ENCODE measurements at regions not wholly inside any gene's neighbourhood (a gene's known extent, or its start where the extent isn't known, plus 50 kb on each side); places are given as distances from the start of the nearest gene placed in this dataset.

DNA sequence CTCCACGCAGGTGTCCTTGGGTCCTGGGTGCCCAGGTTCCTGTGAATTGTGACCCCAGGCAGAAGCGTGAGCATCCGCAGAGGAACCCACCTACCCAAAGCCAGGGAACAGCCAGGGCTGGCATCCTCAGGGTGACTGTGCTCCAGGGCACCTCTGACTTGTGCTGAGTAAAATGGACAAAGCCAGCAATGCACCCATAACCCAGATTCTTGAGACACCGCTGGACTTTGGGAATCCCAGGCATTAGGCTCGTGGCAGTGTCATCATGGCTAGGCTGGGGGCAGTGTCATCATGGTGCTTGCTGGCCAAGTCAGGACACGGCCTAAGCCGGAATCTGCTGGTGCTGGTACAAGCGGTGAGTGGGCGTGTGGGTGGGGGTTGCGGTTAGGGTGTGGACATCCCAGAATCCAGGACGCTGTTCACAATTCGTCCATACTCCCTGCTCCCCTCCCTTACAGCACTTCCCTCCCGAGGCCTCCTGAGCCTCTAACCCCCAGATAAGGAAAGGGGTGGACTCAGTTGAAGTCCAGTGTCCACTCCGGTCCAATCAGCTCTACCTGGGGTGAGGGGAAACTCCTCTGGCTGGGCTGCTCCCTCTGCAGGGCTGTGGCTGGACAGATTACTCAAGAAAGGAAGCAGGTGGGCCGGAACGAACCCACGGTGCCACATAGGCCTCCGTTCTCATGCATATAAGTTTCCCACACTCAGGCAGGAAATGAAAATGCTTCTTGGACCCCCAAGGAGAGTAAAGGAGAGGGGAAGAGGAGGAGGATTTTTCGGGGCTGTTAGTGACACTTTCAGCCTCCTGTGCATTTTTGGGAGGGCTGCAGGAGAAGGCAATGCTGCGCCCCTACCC lies 138.9 kb downstream of the SEC14L1 start (continued):
- TF ChIP-seq KLF11 (CRISPR knock-in tag; IDR thresholded peaks at IDR 0.05) (peak; percentile 59; the same call in 1 of the 2 replicates), ZNF564 (CRISPR knock-in tag; IDR thresholded peaks at IDR 0.05) (no peak; the same call in 1 of the 2 replicates), SRSF1 (optimal IDR thresholded peaks at IDR 0.05; ENCODE audit: low read depth, low read length) (no peak), PHB2 (IDR thresholded peaks at IDR 0.05; ENCODE audit: partially characterized antibody) (no peak), HOXA7 (CRISPR knock-in tag; IDR thresholded peaks at IDR 0.05) (no peak), NCOA2 (CRISPR knock-in tag; IDR thresholded peaks at IDR 0.05) (peak; percentile 74), SMAD1 (CRISPR knock-in tag; IDR thresholded peaks at IDR 0.05; ENCODE audit: borderline replicate concordance, low read depth) (no peak; the same call in 1 of the 2 replicates), ZNF563 (CRISPR knock-in tag; IDR thresholded peaks at IDR 0.05) (0 out of 2 replicates have a peak, but pooled peaks have one; percentile 31), RAD21 (CRISPR knock-in tag; IDR thresholded peaks at IDR 0.05) (peak; percentile 24), NR3C1 (CRISPR knock-in tag; IDR thresholded peaks at IDR 0.05) (no peak), PHF8 (CRISPR knock-in tag; IDR thresholded peaks at IDR 0.05) (peak; percentile 61), SP5 (CRISPR knock-in tag; IDR thresholded peaks at IDR 0.05; ENCODE audit: borderline replicate concordance, low read depth) (peak; percentile 41; the same call in 1 of the 2 replicates), ZZZ3 (CRISPR knock-in tag; IDR thresholded peaks at IDR 0.05; ENCODE audit: borderline replicate concordance) (no peak), ZFP62 (CRISPR knock-in tag; IDR thresholded peaks at IDR 0.05) (no peak), ZBTB3 (CRISPR knock-in tag; IDR thresholded peaks at IDR 0.05; ENCODE audit: borderline replicate concordance, low read depth) (no peak), ZNF44 (CRISPR knock-in tag; IDR thresholded peaks at IDR 0.05) (peak; percentile 78; the same call in 1 of the 2 replicates), SIX4 (CRISPR knock-in tag; IDR thresholded peaks at IDR 0.05) (peak; percentile 37; the same call in 1 of the 2 replicates), NAIF1 (CRISPR knock-in tag; IDR thresholded peaks at IDR 0.05; ENCODE audit: borderline replicate concordance) (no peak), KLF15 (CRISPR knock-in tag; IDR thresholded peaks at IDR 0.05; ENCODE audit: borderline replicate concordance) (peak; percentile 48; the same call in 1 of the 2 replicates), CCAR2 (optimal IDR thresholded peaks at IDR 0.05; ENCODE audit: low read depth, low read length) (peak; percentile 77), MLLT10 (CRISPR knock-in tag; IDR thresholded peaks at IDR 0.05) (no peak), REPIN1 (CRISPR knock-in tag; IDR thresholded peaks at IDR 0.05; ENCODE audit: borderline replicate concordance, low read depth) (peak; percentile 79), ZNF777 (CRISPR knock-in tag; IDR thresholded peaks at IDR 0.05) (no peak; the same call in 1 of the 2 replicates), SCMH1 (CRISPR knock-in tag; IDR thresholded peaks at IDR 0.05; ENCODE audit: borderline replicate concordance) (no peak), STAT5B (CRISPR knock-in tag; IDR thresholded peaks at IDR 0.05) (no peak), ARNT (IDR thresholded peaks at IDR 0.05) (no peak), ZSCAN12 (CRISPR knock-in tag; IDR thresholded peaks at IDR 0.05) (0 out of 2 replicates have a peak, but pooled peaks have one; percentile 16)
- TF ChIP-seq, protein P1, sequence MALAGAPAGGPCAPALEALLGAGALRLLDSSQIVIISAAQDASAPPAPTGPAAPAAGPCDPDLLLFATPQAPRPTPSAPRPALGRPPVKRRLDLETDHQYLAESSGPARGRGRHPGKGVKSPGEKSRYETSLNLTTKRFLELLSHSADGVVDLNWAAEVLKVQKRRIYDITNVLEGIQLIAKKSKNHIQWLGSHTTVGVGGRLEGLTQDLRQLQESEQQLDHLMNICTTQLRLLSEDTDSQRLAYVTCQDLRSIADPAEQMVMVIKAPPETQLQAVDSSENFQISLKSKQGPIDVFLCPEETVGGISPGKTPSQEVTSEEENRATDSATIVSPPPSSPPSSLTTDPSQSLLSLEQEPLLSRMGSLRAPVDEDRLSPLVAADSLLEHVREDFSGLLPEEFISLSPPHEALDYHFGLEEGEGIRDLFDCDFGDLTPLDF (CRISPR knock-in tag; IDR thresholded peaks at IDR 0.05): no peak
- TF ChIP-seq, protein P2, sequence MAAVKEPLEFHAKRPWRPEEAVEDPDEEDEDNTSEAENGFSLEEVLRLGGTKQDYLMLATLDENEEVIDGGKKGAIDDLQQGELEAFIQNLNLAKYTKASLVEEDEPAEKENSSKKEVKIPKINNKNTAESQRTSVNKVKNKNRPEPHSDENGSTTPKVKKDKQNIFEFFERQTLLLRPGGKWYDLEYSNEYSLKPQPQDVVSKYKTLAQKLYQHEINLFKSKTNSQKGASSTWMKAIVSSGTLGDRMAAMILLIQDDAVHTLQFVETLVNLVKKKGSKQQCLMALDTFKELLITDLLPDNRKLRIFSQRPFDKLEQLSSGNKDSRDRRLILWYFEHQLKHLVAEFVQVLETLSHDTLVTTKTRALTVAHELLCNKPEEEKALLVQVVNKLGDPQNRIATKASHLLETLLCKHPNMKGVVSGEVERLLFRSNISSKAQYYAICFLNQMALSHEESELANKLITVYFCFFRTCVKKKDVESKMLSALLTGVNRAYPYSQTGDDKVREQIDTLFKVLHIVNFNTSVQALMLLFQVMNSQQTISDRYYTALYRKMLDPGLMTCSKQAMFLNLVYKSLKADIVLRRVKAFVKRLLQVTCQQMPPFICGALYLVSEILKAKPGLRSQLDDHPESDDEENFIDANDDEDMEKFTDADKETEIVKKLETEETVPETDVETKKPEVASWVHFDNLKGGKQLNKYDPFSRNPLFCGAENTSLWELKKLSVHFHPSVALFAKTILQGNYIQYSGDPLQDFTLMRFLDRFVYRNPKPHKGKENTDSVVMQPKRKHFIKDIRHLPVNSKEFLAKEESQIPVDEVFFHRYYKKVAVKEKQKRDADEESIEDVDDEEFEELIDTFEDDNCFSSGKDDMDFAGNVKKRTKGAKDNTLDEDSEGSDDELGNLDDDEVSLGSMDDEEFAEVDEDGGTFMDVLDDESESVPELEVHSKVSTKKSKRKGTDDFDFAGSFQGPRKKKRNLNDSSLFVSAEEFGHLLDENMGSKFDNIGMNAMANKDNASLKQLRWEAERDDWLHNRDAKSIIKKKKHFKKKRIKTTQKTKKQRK (IDR thresholded peaks at IDR 0.05; ENCODE audit: low read length): no peak

Measured in HepG2 (cell line).